Left ventricle myocardium inferior (tissue), 1 donor: ENCODE measurements at regions not wholly inside any gene's neighbourhood (a gene's known extent, or its start where the extent isn't known, plus 50 kb on each side); places are given as distances from the start of the nearest gene placed in this dataset.

ENCODE experiments used
- DNase-seq: peaks from one replicate; pipeline ENCODE4 v3.0.0-alpha.2; 2020
- H3K27ac ChIP-seq: fragments of 200-600 bp; replicated peaks from 2 replicates; pipeline ENCODE4 v1.8.0; 2021
- H3K27me3 ChIP-seq: fragments of 200-600 bp; 2 replicates; pipeline ENCODE4 v1.8.0; 2021; ENCODE audit warnings: low read depth
- H3K36me3 ChIP-seq: fragments of 200-600 bp; 2 replicates; pipeline ENCODE4 v1.8.0; 2021
- H3K4me1 ChIP-seq: fragments of 200-600 bp; 2 replicates; pipeline ENCODE4 v1.8.0; 2021
- H3K4me3 ChIP-seq: fragments of 200-600 bp; 2 replicates; pipeline ENCODE4 v1.8.0; 2021; ENCODE audit warnings: mild to moderate bottlenecking, moderate library complexity
- H3K9me3 ChIP-seq: fragments of 200-600 bp; replicated peaks from 2 replicates; pipeline ENCODE4 v1.8.0; 2021
- intact Hi-C: fragments of 100-400 bp; cut with micrococcal nuclease; formaldehyde crosslinking; loops from one replicate; pipeline ENCODE4 v1.11.0; 2022
- TF ChIP-seq, protein P1 (sequence below): fragments of 200-600 bp; IDR thresholded peaks from 2 replicates; pipeline ENCODE4 v1.8.0; 2021; ENCODE audit warnings: antibody characterized with exemption, mild to moderate bottlenecking, borderline replicate concordance
- donor health status: DM: no; HTN: yes; CAD: no; lungs with severe emphysema.

DNA sequence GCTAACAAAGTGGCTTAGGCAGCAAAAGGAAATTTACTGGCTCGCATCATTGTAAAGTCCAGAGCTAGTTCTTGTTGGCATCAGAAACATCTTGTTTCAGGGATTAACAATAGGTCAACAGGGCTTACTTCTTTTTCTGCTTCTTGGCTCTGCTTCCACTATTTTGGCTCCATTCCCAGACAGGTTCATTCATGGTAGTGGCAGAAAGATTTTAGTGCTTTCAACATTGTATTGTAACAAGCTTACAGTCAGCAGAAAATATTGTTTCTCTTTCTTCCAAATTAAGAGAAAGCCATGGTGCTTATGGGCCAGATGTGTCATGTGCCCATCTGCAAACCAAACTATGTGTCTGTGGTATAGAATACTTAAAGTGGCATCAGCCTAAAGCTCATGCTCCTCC is 315.6 kb downstream of the RAB38 start:
- DNase-seq, result no peak
- Histone ChIP-seq H3K9me3 (no peaks in the 10 kb centered on the region), H3K36me3 (no peaks in the 10 kb centered on the region), H3K4me1 (no peaks in the 10 kb centered on the region), H3K27me3 (no peaks in the 10 kb centered on the region), H3K27ac (no peak overlapping the region), H3K4me3 (no peak overlapping the region)
- TF ChIP-seq, protein P1, sequence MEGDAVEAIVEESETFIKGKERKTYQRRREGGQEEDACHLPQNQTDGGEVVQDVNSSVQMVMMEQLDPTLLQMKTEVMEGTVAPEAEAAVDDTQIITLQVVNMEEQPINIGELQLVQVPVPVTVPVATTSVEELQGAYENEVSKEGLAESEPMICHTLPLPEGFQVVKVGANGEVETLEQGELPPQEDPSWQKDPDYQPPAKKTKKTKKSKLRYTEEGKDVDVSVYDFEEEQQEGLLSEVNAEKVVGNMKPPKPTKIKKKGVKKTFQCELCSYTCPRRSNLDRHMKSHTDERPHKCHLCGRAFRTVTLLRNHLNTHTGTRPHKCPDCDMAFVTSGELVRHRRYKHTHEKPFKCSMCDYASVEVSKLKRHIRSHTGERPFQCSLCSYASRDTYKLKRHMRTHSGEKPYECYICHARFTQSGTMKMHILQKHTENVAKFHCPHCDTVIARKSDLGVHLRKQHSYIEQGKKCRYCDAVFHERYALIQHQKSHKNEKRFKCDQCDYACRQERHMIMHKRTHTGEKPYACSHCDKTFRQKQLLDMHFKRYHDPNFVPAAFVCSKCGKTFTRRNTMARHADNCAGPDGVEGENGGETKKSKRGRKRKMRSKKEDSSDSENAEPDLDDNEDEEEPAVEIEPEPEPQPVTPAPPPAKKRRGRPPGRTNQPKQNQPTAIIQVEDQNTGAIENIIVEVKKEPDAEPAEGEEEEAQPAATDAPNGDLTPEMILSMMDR, result no peak
- intact Hi-C loops, result no loop called here

DNA sequence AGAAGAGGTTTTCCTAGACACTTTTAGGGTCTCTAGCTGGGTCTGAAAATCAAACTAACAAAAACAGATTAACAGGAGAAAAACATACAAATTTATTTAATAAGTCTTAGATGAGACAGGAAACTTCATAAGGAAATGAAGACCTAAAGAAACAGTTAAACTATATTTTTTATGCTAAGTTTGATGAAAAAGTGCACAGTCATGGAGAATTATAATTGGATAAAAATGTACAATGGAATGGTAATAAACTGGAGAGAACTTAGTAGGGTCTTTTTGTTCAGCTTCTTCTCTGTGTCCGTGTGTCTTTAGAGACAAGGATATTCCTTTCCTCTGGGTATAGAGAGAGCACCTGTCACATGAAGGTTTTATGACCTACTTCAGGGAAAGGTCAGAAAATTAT is 323.4 kb downstream of the RAB38 start:
- Histone ChIP-seq H3K4me3 (no peak overlapping the region), H3K27ac (no peak overlapping the region), H3K9me3 (no peaks in the 10 kb centered on the region), H3K27me3 (no peaks in the 10 kb centered on the region), H3K4me1 (no peaks in the 10 kb centered on the region), H3K36me3 (no peaks in the 10 kb centered on the region)
- TF ChIP-seq, protein P1, result no peak
- intact Hi-C loops, result no loop called here
- no peak for DNase-seq

DNA sequence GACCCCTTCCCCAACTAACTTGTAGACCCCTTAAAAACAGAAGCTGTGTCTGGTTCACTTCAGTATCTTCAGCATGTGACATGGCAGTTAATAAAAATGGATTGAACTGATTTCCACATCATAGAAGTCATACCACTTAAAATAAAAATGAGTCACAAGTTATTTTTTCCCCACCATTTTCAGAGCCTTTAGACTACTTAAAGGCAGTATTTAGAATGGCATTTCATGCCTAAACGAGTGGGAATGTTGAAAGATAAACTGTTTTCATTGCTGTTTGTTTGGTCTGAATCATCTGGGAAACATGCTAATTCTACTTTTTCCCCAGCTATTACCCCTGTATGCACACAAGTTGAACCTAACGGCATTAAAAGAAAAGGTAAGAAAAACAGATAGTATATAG is 324.0 kb downstream of the RAB38 start:
- TF ChIP-seq, protein P1, result no peak
- Histone ChIP-seq H3K36me3 (no peaks in the 10 kb centered on the region), H3K27ac (no peak overlapping the region), H3K27me3 (no peaks in the 10 kb centered on the region), H3K9me3 (no peaks in the 10 kb centered on the region), H3K4me3 (no peak overlapping the region), H3K4me1 (no peaks in the 10 kb centered on the region)
- intact Hi-C loops, result no loop called here
- DNase-seq, result no peak

DNA sequence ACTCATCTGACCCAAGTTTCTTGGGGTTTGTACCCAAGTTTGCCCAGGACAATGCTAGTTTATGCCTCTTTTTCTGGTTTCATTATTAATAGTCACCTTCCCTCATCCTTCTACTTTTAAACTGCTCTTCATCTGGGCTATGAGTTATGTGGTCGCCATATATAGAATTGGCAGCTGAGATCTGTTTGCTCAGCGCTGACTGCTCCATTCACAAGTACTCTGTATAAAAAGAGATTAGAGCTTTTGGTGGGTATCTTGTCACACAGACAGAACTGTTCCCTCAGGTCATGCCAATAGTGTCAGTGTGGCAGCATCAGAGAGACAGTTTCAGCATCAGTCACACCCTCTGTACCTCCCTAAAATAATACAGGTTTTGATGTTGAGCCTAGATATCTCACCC is 326.0 kb downstream of the RAB38 start:
- intact Hi-C loops, result no loop called here
- no peak for DNase-seq
- Histone ChIP-seq H3K36me3 (no peaks in the 10 kb centered on the region), H3K27me3 (no peaks in the 10 kb centered on the region), H3K4me1 (no peaks in the 10 kb centered on the region), H3K4me3 (no peak overlapping the region), H3K9me3 (no peaks in the 10 kb centered on the region), H3K27ac (no peak overlapping the region)
- TF ChIP-seq, protein P1, result no peak

DNA sequence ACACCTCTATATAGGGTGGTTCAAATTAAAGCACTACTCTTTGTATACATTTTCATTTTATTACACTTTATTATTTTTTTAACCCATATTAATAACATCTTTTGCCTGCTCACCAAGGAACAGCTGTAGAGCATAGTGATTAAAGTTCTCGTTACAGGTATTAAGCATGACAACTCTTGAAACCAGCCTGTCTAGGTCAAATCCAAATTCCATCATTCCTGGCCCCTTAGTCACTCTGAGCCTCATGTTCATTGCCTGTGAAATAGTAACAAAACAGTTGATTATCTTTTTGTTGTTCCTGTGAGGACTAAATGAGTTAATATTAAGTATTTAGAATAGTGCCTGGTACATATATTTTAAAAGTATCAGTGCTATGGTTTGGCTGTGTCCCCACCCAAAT is 334.5 kb downstream of the RAB38 start:
- H3K9me3 ChIP-seq, result no peaks in the 10 kb centered on the region
- H3K4me3 ChIP-seq, result no peak overlapping the region
- intact Hi-C loops, result no loop called here
- TF ChIP-seq, protein P1, result no peak
- H3K4me1 ChIP-seq, result no peaks in the 10 kb centered on the region
- DNase-seq, result no peak
- H3K36me3 ChIP-seq, result no peaks in the 10 kb centered on the region
- H3K27ac ChIP-seq, result no peak overlapping the region
- no peaks in the 10 kb centered on the region for H3K27me3 ChIP-seq

DNA sequence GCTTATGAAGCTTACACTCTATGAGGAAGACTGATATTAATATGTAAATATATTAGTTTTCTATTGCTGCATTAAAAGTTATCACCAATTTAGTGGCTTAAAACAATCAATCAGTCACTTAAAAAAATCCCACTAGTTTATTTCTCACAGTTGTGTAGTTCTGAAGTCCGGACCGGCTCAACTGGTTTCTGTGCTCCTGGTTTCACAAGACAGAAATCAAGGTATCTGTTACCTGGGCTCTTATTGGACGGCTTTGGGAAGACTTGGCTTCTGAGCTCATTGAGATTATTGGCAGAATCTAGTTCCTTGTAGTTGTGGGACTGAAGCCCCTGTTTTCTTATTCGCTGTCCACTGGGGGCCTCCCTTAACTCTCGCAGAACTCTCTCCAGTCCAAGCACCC is 343.0 kb downstream of the RAB38 start:
- TF ChIP-seq, protein P1, result no peak
- no peak for DNase-seq
- H3K36me3 ChIP-seq, result no peaks in the 10 kb centered on the region
- intact Hi-C loops, result no loop called here
- no peaks in the 10 kb centered on the region for H3K4me1 ChIP-seq
- no peaks in the 10 kb centered on the region for H3K27me3 ChIP-seq
- peaks cover 16% of the 10 kb centered on the region for H3K9me3 ChIP-seq
- no peak overlapping the region for H3K4me3 ChIP-seq
- H3K27ac ChIP-seq, result no peak overlapping the region
